HL-60 (cell line): ENCODE measurements at regions not wholly inside any gene's neighbourhood (a gene's known extent, or its start where the extent isn't known, plus 50 kb on each side); places are given as distances from the start of the nearest gene placed in this dataset.

Source experiments
- GABPA ChIP-seq: IDR thresholded peaks from 2 replicates; pipeline ENCODE4 v1.6.1; 2012; ENCODE audit warnings: low read depth
- POLR2AphosphoS5 ChIP-seq: IDR thresholded peaks from 2 replicates; pipeline ENCODE4 v1.6.1; 2012; ENCODE audit warnings: low read depth
- SPI1 ChIP-seq: IDR thresholded peaks from 2 replicates; pipeline ENCODE4 v1.6.1; 2012; ENCODE audit warnings: low read depth, mild to moderate bottlenecking, borderline replicate concordance
- TF ChIP-seq, protein P1 (sequence below): IDR thresholded peaks from one replicate; pipeline ENCODE4 v1.5.1; 2011; ENCODE audit warnings: low read length, control low read depth, inconsistent platforms; ENCODE audit not compliant: insufficient read depth
- TF ChIP-seq, protein P2 (sequence below): IDR thresholded peaks from 2 replicates; pipeline ENCODE4 v1.6.1; 2012; ENCODE audit warnings: low read depth; ENCODE audit not compliant: insufficient replicate concordance

DNA sequence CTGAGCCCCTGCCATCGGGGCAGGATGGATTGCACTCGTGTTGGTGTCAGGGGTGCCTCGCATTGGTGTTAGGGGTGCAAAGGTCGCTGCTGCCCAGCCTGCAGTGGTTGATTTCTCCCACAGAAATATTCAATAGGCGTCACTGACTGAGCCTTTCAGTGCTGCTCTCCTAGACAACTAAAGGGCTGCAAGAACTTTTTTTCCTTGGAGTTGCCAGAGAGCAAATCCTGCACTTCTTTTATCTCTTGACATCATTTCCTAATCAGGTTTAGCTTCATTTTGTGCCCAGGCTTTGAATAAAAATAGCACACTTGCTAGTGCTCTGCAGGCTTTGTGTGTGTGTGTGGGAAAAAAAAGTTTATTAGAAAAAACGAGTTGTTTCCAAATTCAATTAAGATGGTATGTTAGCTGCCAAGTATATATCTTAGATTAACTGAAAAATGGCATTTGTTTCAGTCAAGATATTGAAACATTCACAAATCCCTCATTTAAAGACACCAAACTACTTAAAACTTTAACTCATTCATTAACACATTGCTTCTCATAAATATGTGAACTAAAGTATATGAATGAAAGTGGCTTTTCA is 125.6 kb downstream of the SOCS6 start:
- TF ChIP-seq, protein P1, sequence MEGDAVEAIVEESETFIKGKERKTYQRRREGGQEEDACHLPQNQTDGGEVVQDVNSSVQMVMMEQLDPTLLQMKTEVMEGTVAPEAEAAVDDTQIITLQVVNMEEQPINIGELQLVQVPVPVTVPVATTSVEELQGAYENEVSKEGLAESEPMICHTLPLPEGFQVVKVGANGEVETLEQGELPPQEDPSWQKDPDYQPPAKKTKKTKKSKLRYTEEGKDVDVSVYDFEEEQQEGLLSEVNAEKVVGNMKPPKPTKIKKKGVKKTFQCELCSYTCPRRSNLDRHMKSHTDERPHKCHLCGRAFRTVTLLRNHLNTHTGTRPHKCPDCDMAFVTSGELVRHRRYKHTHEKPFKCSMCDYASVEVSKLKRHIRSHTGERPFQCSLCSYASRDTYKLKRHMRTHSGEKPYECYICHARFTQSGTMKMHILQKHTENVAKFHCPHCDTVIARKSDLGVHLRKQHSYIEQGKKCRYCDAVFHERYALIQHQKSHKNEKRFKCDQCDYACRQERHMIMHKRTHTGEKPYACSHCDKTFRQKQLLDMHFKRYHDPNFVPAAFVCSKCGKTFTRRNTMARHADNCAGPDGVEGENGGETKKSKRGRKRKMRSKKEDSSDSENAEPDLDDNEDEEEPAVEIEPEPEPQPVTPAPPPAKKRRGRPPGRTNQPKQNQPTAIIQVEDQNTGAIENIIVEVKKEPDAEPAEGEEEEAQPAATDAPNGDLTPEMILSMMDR, result no peak
- TF ChIP-seq POLR2AphosphoS5 (no peak), SPI1 (no peak), GABPA (no peak)
- TF ChIP-seq, protein P2, sequence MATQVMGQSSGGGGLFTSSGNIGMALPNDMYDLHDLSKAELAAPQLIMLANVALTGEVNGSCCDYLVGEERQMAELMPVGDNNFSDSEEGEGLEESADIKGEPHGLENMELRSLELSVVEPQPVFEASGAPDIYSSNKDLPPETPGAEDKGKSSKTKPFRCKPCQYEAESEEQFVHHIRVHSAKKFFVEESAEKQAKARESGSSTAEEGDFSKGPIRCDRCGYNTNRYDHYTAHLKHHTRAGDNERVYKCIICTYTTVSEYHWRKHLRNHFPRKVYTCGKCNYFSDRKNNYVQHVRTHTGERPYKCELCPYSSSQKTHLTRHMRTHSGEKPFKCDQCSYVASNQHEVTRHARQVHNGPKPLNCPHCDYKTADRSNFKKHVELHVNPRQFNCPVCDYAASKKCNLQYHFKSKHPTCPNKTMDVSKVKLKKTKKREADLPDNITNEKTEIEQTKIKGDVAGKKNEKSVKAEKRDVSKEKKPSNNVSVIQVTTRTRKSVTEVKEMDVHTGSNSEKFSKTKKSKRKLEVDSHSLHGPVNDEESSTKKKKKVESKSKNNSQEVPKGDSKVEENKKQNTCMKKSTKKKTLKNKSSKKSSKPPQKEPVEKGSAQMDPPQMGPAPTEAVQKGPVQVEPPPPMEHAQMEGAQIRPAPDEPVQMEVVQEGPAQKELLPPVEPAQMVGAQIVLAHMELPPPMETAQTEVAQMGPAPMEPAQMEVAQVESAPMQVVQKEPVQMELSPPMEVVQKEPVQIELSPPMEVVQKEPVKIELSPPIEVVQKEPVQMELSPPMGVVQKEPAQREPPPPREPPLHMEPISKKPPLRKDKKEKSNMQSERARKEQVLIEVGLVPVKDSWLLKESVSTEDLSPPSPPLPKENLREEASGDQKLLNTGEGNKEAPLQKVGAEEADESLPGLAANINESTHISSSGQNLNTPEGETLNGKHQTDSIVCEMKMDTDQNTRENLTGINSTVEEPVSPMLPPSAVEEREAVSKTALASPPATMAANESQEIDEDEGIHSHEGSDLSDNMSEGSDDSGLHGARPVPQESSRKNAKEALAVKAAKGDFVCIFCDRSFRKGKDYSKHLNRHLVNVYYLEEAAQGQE, result no peak
